Spleen (tissue), 7 donors: ENCODE measurements at regions not wholly inside any gene's neighbourhood (a gene's known extent, or its start where the extent isn't known, plus 50 kb on each side); places are given as distances from the start of the nearest gene placed in this dataset.

Experiments used
- POLR2A ChIP-seq, 3 donors: fragments of 450-650 bp; IDR thresholded peaks; one replicate each; pipeline ENCODE4 v1.5.1; 2017; ENCODE audit warnings: antibody characterized with exemption in 3 of 3, mild to moderate bottlenecking in 1 of 3
- POLR2AphosphoS5 ChIP-seq, 3 donors: sonication (generic); formaldehyde crosslinking; IDR thresholded peaks; one replicate each; pipeline ENCODE4 v1.5.1; 2017; ENCODE audit warnings: antibody characterized with exemption in 3 of 3
- TF ChIP-seq, protein P1 (sequence below), 11 experiments: fragments of 200-600 bp in 7 of 11; fragments of 450-650 bp in 4 of 11; sonication (generic) in 4 of 11; IDR thresholded peaks in 8 of 11; conservative IDR thresholded peaks in 3 of 11; 1 replicate in 7 of 11; 2 replicates in 4 of 11; pipeline versions ENCODE4 v1.4.0 to v1.8.0; 2016 to 2021; ENCODE audit warnings: antibody characterized with exemption in 11 of 11, inconsistent platforms in 4 of 11, mild to moderate bottlenecking in 1 of 11
- donor health status: DM: no; HTN: no; CAD: no; lungs with moderate emphysema.
- donor health status: DM: no; HTN: no; CAD: no.
- donor health status: DM: no; HTN: no; CAD: no.

- TF ChIP-seq, protein P1, sequence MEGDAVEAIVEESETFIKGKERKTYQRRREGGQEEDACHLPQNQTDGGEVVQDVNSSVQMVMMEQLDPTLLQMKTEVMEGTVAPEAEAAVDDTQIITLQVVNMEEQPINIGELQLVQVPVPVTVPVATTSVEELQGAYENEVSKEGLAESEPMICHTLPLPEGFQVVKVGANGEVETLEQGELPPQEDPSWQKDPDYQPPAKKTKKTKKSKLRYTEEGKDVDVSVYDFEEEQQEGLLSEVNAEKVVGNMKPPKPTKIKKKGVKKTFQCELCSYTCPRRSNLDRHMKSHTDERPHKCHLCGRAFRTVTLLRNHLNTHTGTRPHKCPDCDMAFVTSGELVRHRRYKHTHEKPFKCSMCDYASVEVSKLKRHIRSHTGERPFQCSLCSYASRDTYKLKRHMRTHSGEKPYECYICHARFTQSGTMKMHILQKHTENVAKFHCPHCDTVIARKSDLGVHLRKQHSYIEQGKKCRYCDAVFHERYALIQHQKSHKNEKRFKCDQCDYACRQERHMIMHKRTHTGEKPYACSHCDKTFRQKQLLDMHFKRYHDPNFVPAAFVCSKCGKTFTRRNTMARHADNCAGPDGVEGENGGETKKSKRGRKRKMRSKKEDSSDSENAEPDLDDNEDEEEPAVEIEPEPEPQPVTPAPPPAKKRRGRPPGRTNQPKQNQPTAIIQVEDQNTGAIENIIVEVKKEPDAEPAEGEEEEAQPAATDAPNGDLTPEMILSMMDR (IDR thresholded peaks at IDR 0.05 in 8 of 11, conservative IDR thresholded peaks at IDR 0.05 in 3 of 11), result no peak
- TF ChIP-seq POLR2AphosphoS5 (IDR thresholded peaks at IDR 0.05) (no peak), POLR2A (IDR thresholded peaks at IDR 0.05) (no peak)
Measured at GRCh38 chr9:16318516-16319060, 551.9 kb downstream of the BNC2 start.
